ENCODE measurements at regions not wholly inside any gene's neighbourhood (a gene's known extent, or its start where the extent isn't known, plus 50 kb on each side); places are given as distances from the start of the nearest gene placed in this dataset.

GRCh38 chr12:14256555-14257169 is 108.8 kb upstream of the ATF7IP start:
- Histone ChIP-seq H3K36me3 (ENCODE audit: insufficient read depth) (no peaks in the 10 kb centered on the region), H3K79me2 (replicated peaks; ENCODE audit: insufficient read depth) (no peaks in the 10 kb centered on the region), H3K27ac (ENCODE audit: low read depth) (peak overlapping the region; percentile 100), H3F3A (replicated peaks; ENCODE audit: low read depth) (no peaks in the 10 kb centered on the region), H3K4me1 (ENCODE audit: insufficient read depth) (peaks cover 34% of the 10 kb centered on the region), H3K4me2 (peak overlapping the region; percentile 44), H3K27me3 (ENCODE audit: insufficient read depth) (no peaks in the 10 kb centered on the region), H3K4me3 (peak overlapping the region; percentile 20), H4K20me1 (replicated peaks; ENCODE audit: insufficient read depth) (no peaks in the 10 kb centered on the region), H2AFZ (no peak overlapping the region), H3K9me2 (ENCODE audit: insufficient read depth) (no peaks in the 10 kb centered on the region)
- DNase-seq (ENCODE audit: low spot score) (peak; percentile 92), ATAC-seq (peak; percentile 10; the same call in 2 of the 3 replicates)
- Mint-ChIP-seq H3K4me1 (peaks cover 51% of the 10 kb centered on the region), H3K27ac (peak overlapping the region; percentile 98), H3K9me3 (peaks cover 29% of the 10 kb centered on the region), H3K4me3 (no peak overlapping the region), H3K36me3 (ENCODE audit: low read depth) (peaks cover 23% of the 10 kb centered on the region; the same call in 2 of the 3 replicates), H3K27me3 (ENCODE audit: insufficient read depth, low read depth, poor library complexity) (peaks cover 35% of the 10 kb centered on the region)
- no peak for TF ChIP-seq REST (IDR thresholded peaks at IDR 0.05; ENCODE audit: unreplicated experiment)
- TF ChIP-seq CTCF (conservative IDR thresholded peaks at IDR 0.05; ENCODE audit: low read depth in 2 of 2): peak; percentile 84 to 92

GRCh38 chr12:14257303-14257733 is 108.2 kb upstream of the ATF7IP start:
- Mint-ChIP-seq H3K4me1 (peaks cover 56% of the 10 kb centered on the region), H3K4me3 (peak overlapping the region; percentile 16; the same call in 1 of the 3 replicates), H3K27me3 (ENCODE audit: insufficient read depth, low read depth, poor library complexity) (peaks cover 35% of the 10 kb centered on the region), H3K27ac (peak overlapping the region; percentile 98), H3K36me3 (ENCODE audit: low read depth) (peaks cover 26% of the 10 kb centered on the region; the same call in 2 of the 3 replicates), H3K9me3 (peaks cover 29% of the 10 kb centered on the region)
- Histone ChIP-seq H3K4me3 (peak overlapping the region; percentile 20), H3F3A (replicated peaks; ENCODE audit: low read depth) (no peaks in the 10 kb centered on the region), H3K27me3 (ENCODE audit: insufficient read depth) (no peaks in the 10 kb centered on the region), H3K9me2 (ENCODE audit: insufficient read depth) (no peaks in the 10 kb centered on the region), H3K36me3 (ENCODE audit: insufficient read depth) (no peaks in the 10 kb centered on the region), H3K4me2 (peak overlapping the region; percentile 44), H4K20me1 (replicated peaks; ENCODE audit: insufficient read depth) (no peaks in the 10 kb centered on the region), H3K27ac (ENCODE audit: low read depth) (peak overlapping the region; percentile 100), H3K79me2 (replicated peaks; ENCODE audit: insufficient read depth) (no peaks in the 10 kb centered on the region), H2AFZ (no peak overlapping the region), H3K4me1 (ENCODE audit: insufficient read depth) (peaks cover 41% of the 10 kb centered on the region)
- peak; percentile 49 for ATAC-seq
- DNase-seq (ENCODE audit: low spot score): no peak
- TF ChIP-seq EZH2phosphoT487 (IDR thresholded peaks at IDR 0.05; ENCODE audit: unreplicated experiment): no peak
- no peak for TF ChIP-seq ZNF462 (CRISPR knock-in tag; IDR thresholded peaks at IDR 0.05)
- no peak for TF ChIP-seq STAT1 (IDR thresholded peaks at IDR 0.05; ENCODE audit: unreplicated experiment)
- TF ChIP-seq ZNF114 (CRISPR knock-in tag; IDR thresholded peaks at IDR 0.05): no peak
- no peak for TF ChIP-seq CTCF (conservative IDR thresholded peaks at IDR 0.05; ENCODE audit: low read depth in 2 of 2)

Data from GM23338 (cell line).